ENCODE measurements at regions not wholly inside any gene's neighbourhood (a gene's known extent, or its start where the extent isn't known, plus 50 kb on each side); places are given as distances from the start of the nearest gene placed in this dataset.

GRCh38 chr16:80460988-80461387, 79.8 kb upstream of the DYNLRB2 start:
- DNase-seq (ENCODE audit: insufficient read length, low spot score) (no peak), FAIRE-seq (no peak)
- TF ChIP-seq POU2F2 (IDR thresholded peaks at IDR 0.05; ENCODE audit: low read depth, low read length) (no peak), PAX5 (IDR thresholded peaks at IDR 0.05; ENCODE audit: insufficient read depth, low read length, severe bottlenecking) (no peak), TAF1 (IDR thresholded peaks at IDR 0.05; ENCODE audit: low read depth, low read length) (no peak), SPI1 (IDR thresholded peaks at IDR 0.05; ENCODE audit: low read depth, low read length) (no peak), POLR2A (IDR thresholded peaks at IDR 0.05; ENCODE audit: low read depth, low read length) (no peak), POLR2AphosphoS5 (IDR thresholded peaks at IDR 0.05; ENCODE audit: low read depth, low read length) (no peak)

DNA sequence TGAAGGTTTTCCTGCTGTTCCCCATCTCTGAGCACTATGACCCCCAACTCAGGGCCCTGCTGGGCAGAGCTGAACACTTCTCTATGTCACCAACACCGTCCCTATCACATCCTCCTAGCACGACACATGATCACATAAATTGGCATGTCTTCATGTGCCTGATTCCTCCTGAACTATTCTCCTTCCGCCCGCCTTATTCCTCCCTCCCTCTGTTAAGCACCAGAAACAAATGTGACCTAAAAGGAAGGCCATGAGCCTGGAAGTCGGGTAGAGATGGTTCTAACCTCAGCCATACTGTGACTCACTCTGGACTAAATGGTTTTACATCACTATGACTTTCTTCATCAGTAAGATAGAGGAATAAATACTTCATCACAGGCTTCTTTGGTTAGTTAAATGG, 80.8 kb upstream of the DYNLRB2 start:
- DNase-seq (ENCODE audit: insufficient read length, low spot score) (no peak), FAIRE-seq (no peak)
- TF ChIP-seq TAF1 (IDR thresholded peaks at IDR 0.05; ENCODE audit: low read depth, low read length) (no peak), POLR2AphosphoS5 (IDR thresholded peaks at IDR 0.05; ENCODE audit: low read depth, low read length) (no peak), SPI1 (IDR thresholded peaks at IDR 0.05; ENCODE audit: low read depth, low read length) (no peak), PAX5 (IDR thresholded peaks at IDR 0.05; ENCODE audit: insufficient read depth, low read length, severe bottlenecking) (no peak), POU2F2 (IDR thresholded peaks at IDR 0.05; ENCODE audit: low read depth, low read length) (no peak), POLR2A (IDR thresholded peaks at IDR 0.05; ENCODE audit: low read depth, low read length) (no peak)

DNA sequence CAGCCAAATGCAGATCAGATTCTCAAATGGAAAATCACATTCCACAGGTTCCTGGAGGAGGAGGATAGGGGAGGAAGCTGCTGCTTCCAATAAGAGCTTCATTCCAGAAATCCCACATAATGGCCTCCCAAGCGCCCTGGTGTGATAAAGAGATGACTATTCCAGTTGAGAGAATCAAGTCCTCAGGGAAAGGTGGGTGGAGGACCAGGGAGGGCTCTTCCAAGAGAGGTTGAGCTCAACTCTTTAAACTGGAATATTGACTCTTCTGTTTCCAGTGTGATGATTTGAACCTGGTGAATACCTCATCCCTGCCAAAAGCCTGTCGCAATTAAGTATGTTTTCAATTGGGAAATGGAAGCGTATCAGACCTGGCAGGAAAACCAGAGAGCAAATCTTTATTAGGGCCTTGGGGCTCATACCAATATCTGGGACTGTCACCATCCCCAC, 81.4 kb upstream of the DYNLRB2 start:
- DNase-seq (ENCODE audit: insufficient read length, low spot score) (no peak), FAIRE-seq (no peak)
- TF ChIP-seq POU2F2 (IDR thresholded peaks at IDR 0.05; ENCODE audit: low read depth, low read length) (no peak), SPI1 (IDR thresholded peaks at IDR 0.05; ENCODE audit: low read depth, low read length) (no peak), POLR2A (IDR thresholded peaks at IDR 0.05; ENCODE audit: low read depth, low read length) (no peak), TAF1 (IDR thresholded peaks at IDR 0.05; ENCODE audit: low read depth, low read length) (no peak), POLR2AphosphoS5 (IDR thresholded peaks at IDR 0.05; ENCODE audit: low read depth, low read length) (no peak), PAX5 (IDR thresholded peaks at IDR 0.05; ENCODE audit: insufficient read depth, low read length, severe bottlenecking) (no peak)

DNA sequence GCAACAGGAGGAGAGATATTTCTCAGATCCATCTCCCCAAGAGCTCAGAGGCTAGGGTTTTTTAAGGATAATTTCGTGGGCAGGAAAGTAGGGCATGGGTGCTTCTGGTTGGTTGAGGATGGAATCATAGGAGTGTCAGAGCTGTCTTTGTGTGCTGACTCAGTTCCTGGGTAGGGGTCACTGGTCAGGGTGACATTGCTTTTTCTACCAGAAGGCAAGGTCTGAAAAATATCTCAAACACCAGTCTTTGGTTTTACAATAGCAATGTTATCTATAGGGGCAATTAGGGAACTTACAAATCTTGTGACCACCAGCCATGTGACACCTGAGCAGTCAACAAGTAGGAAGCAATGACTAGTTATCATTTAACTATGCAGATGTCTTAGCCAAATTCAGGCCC, 82.9 kb upstream of the DYNLRB2 start:
- TF ChIP-seq POU2F2 (IDR thresholded peaks at IDR 0.05; ENCODE audit: low read depth, low read length) (no peak), POLR2A (IDR thresholded peaks at IDR 0.05; ENCODE audit: low read depth, low read length) (no peak), SPI1 (IDR thresholded peaks at IDR 0.05; ENCODE audit: low read depth, low read length) (no peak), POLR2AphosphoS5 (IDR thresholded peaks at IDR 0.05; ENCODE audit: low read depth, low read length) (no peak), TAF1 (IDR thresholded peaks at IDR 0.05; ENCODE audit: low read depth, low read length) (no peak), PAX5 (IDR thresholded peaks at IDR 0.05; ENCODE audit: insufficient read depth, low read length, severe bottlenecking) (no peak)
- FAIRE-seq = no peak
- no peak for DNase-seq (ENCODE audit: insufficient read length, low spot score)

- FAIRE-seq (no peak), DNase-seq (ENCODE audit: insufficient read length, low spot score) (no peak)
- TF ChIP-seq PAX5 (IDR thresholded peaks at IDR 0.05; ENCODE audit: insufficient read depth, low read length, severe bottlenecking) (no peak), POLR2AphosphoS5 (IDR thresholded peaks at IDR 0.05; ENCODE audit: low read depth, low read length) (no peak), POU2F2 (IDR thresholded peaks at IDR 0.05; ENCODE audit: low read depth, low read length) (no peak), TAF1 (IDR thresholded peaks at IDR 0.05; ENCODE audit: low read depth, low read length) (no peak), POLR2A (IDR thresholded peaks at IDR 0.05; ENCODE audit: low read depth, low read length) (no peak), SPI1 (IDR thresholded peaks at IDR 0.05; ENCODE audit: low read depth, low read length) (no peak)
Measured at GRCh38 chr16:80454802-80455201, 86.0 kb upstream of the DYNLRB2 start.

DNA sequence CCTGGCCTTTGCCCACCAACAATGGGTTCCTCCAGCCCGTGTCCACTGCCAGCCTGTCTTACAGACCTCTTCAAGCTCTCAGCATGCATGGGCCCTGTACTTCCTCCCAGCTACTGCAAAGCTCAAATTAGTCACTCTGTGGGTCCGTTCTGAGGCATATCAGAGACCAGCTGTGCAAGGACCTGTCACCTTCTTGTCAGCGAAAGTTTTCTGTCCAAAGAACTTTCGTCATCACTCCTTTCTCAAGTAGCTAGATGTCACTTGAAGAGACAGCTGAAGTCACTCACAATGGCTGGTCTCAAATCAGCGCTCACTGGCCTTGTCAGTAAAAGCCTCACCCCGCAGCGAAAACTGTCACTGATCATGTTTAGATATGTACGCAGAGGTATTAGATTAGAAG, 91.4 kb upstream of the DYNLRB2 start:
- TF ChIP-seq POLR2A (IDR thresholded peaks at IDR 0.05; ENCODE audit: low read depth, low read length) (no peak), SPI1 (IDR thresholded peaks at IDR 0.05; ENCODE audit: low read depth, low read length) (no peak), TAF1 (IDR thresholded peaks at IDR 0.05; ENCODE audit: low read depth, low read length) (no peak), POU2F2 (IDR thresholded peaks at IDR 0.05; ENCODE audit: low read depth, low read length) (no peak), POLR2AphosphoS5 (IDR thresholded peaks at IDR 0.05; ENCODE audit: low read depth, low read length) (no peak), PAX5 (IDR thresholded peaks at IDR 0.05; ENCODE audit: insufficient read depth, low read length, severe bottlenecking) (no peak)
- DNase-seq (ENCODE audit: insufficient read length, low spot score) = no peak
- FAIRE-seq = no peak

GRCh38 chr16:80447241-80447640, 93.6 kb upstream of the DYNLRB2 start:
- DNase-seq (ENCODE audit: insufficient read length, low spot score) (no peak), FAIRE-seq (no peak)
- no peak for TF ChIP-seq POU2F2 (IDR thresholded peaks at IDR 0.05; ENCODE audit: low read depth, low read length)
- TF ChIP-seq POLR2A (IDR thresholded peaks at IDR 0.05; ENCODE audit: low read depth, low read length) = no peak
- TF ChIP-seq SPI1 (IDR thresholded peaks at IDR 0.05; ENCODE audit: low read depth, low read length) = no peak
- no peak for TF ChIP-seq TAF1 (IDR thresholded peaks at IDR 0.05; ENCODE audit: low read depth, low read length)
- TF ChIP-seq PAX5 (IDR thresholded peaks at IDR 0.05; ENCODE audit: insufficient read depth, low read length, severe bottlenecking) = no peak
- no peak for TF ChIP-seq POLR2AphosphoS5 (IDR thresholded peaks at IDR 0.05; ENCODE audit: low read depth, low read length)

DNA sequence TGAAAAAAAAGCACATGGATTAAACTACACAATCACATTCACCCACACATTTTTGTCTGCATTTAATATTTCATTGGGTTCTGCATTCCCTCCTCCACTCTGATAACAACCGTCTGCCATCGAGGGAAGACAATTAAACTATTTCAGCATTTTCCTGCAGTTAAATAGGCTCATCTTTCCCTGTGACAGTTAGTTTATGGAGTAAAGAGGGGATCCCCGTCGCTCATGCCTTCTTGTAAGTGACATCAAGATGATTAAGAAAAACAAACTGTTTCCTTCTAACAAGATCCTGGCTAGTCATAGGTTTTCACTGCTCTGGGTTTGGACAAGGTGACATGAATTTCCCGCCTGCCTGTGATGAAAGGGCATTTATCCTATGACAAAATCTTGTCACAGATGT, 98.0 kb upstream of the DYNLRB2 start:
- TF ChIP-seq POLR2AphosphoS5 (IDR thresholded peaks at IDR 0.05; ENCODE audit: low read depth, low read length) (no peak), SPI1 (IDR thresholded peaks at IDR 0.05; ENCODE audit: low read depth, low read length) (no peak), POU2F2 (IDR thresholded peaks at IDR 0.05; ENCODE audit: low read depth, low read length) (no peak), POLR2A (IDR thresholded peaks at IDR 0.05; ENCODE audit: low read depth, low read length) (no peak), PAX5 (IDR thresholded peaks at IDR 0.05; ENCODE audit: insufficient read depth, low read length, severe bottlenecking) (no peak), TAF1 (IDR thresholded peaks at IDR 0.05; ENCODE audit: low read depth, low read length) (no peak)
- FAIRE-seq = no peak
- no peak for DNase-seq (ENCODE audit: insufficient read length, low spot score)

- DNase-seq (ENCODE audit: insufficient read length, low spot score) (no peak), FAIRE-seq (no peak)
- no peak for TF ChIP-seq POU2F2 (IDR thresholded peaks at IDR 0.05; ENCODE audit: low read depth, low read length)
- TF ChIP-seq POLR2AphosphoS5 (IDR thresholded peaks at IDR 0.05; ENCODE audit: low read depth, low read length) = no peak
- TF ChIP-seq TAF1 (IDR thresholded peaks at IDR 0.05; ENCODE audit: low read depth, low read length) = no peak
- TF ChIP-seq SPI1 (IDR thresholded peaks at IDR 0.05; ENCODE audit: low read depth, low read length) = no peak
- TF ChIP-seq PAX5 (IDR thresholded peaks at IDR 0.05; ENCODE audit: insufficient read depth, low read length, severe bottlenecking) = no peak
- TF ChIP-seq POLR2A (IDR thresholded peaks at IDR 0.05; ENCODE audit: low read depth, low read length) = no peak
Measured at GRCh38 chr16:80441935-80442334, 98.9 kb upstream of the DYNLRB2 start.

DNA sequence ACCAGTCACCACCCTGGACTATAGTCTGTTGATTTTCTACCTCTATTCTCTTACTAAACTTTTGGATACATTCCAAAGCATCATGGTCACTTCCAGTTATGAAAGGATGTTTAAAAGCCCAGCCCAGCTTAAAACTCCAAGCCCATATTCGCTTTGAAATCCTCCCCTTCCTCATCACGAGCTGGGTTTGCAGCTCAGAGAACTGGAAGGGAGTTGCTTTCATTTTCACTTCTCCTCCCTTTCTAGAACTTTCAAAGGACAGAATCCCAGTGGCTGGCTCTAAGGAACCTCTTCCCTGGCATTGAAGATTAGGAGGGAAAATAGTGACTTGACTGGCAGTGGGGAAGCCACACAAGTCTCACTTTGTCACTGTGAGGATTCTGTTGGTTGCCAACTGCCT, 100.1 kb upstream of the DYNLRB2 start:
- DNase-seq (ENCODE audit: insufficient read length, low spot score) = no peak
- TF ChIP-seq POLR2A (IDR thresholded peaks at IDR 0.05; ENCODE audit: low read depth, low read length) (no peak), PAX5 (IDR thresholded peaks at IDR 0.05; ENCODE audit: insufficient read depth, low read length, severe bottlenecking) (no peak), POLR2AphosphoS5 (IDR thresholded peaks at IDR 0.05; ENCODE audit: low read depth, low read length) (no peak), TAF1 (IDR thresholded peaks at IDR 0.05; ENCODE audit: low read depth, low read length) (no peak), POU2F2 (IDR thresholded peaks at IDR 0.05; ENCODE audit: low read depth, low read length) (no peak), SPI1 (IDR thresholded peaks at IDR 0.05; ENCODE audit: low read depth, low read length) (no peak)
- FAIRE-seq = no peak
